Vagina (tissue), 2 donors: ENCODE measurements at regions not wholly inside any gene's neighbourhood (a gene's known extent, or its start where the extent isn't known, plus 50 kb on each side); places are given as distances from the start of the nearest gene placed in this dataset.

Experiments used
- CTCF ChIP-seq, 3 experiments: fragments of 450-650 bp in 2 of 3; fragments of 200-600 bp in 1 of 3; sonication (generic) in 1 of 3; IDR thresholded peaks; one replicate each; pipeline ENCODE4 v1.5.1; 2017 to 2019; ENCODE audit warnings: antibody characterized with exemption in 3 of 3, mild to moderate bottlenecking in 2 of 3, moderate library complexity in 2 of 3
- POLR2A ChIP-seq, 2 donors: fragments of 450-650 bp; IDR thresholded peaks; one replicate each; pipeline ENCODE4 v1.6.1; 2017; ENCODE audit warnings: antibody characterized with exemption in 2 of 2, mild to moderate bottlenecking in 2 of 2, moderate library complexity in 2 of 2
- POLR2AphosphoS5 ChIP-seq, 2 donors: sonication (generic); formaldehyde crosslinking; IDR thresholded peaks; one replicate each; pipeline ENCODE4 v1.9.0; 2017; ENCODE audit warnings: antibody characterized with exemption in 2 of 2, mild to moderate bottlenecking in 2 of 2, low read depth in 1 of 2; ENCODE audit not compliant: insufficient read depth in 1 of 2

- no peak for TF ChIP-seq POLR2AphosphoS5 (IDR thresholded peaks at IDR 0.05; ENCODE audit: insufficient read depth in 1 of 2, low read depth in 1 of 2)
- no peak for TF ChIP-seq POLR2A (IDR thresholded peaks at IDR 0.05)
- TF ChIP-seq CTCF (IDR thresholded peaks at IDR 0.05): no peak
Observed at GRCh38 chr13:111491659-111492058, 171.2 kb downstream of the TEX29 start.
